HepG2 (cell line): ENCODE measurements at regions not wholly inside any gene's neighbourhood (a gene's known extent, or its start where the extent isn't known, plus 50 kb on each side); places are given as distances from the start of the nearest gene placed in this dataset.

ENCODE experiments used
- ATAC-seq: fragments of 200-7000 bp; cut with Tn5 transposase; 3 replicates; pipeline ENCODE4 v1.9.1; 2020; ENCODE audit warnings: mild to moderate bottlenecking, moderate library complexity
- BruUV-seq: library from RNA; stranded (reverse); fragments of 400-500 nt; replicated peaks from 2 replicates; lab custom pipeline; 2021; lab: Mats Ljungman, UMichigan
- CTCF ChIA-PET: fragments of 300-600 bp; formaldehyde crosslinking; extraction: SDS; loops from one replicate; lab custom pipeline; 2021; ENCODE audit warnings: low total read pairs, inconsistent platforms, low intra/inter-chr PET ratio; lab: Yijun Ruan, JAX
- POLR2A ChIA-PET: fragments of 350-600 bp; sonication (Branson Sonifier 250); formaldehyde crosslinking; loops from one replicate; lab custom pipeline; 2020; ENCODE audit warnings: antibody characterized with exemption, inconsistent platforms; lab: Yijun Ruan, JAX
- DNase-seq: peaks from one replicate; pipeline ENCODE4 v3.0.0-alpha.2; 2015; ENCODE audit warnings: low spot score
- FAIRE-seq: peaks from 3 replicates; lab custom pipeline; 2011; peaks lifted over from hg19 to GRCh38; lab: Jason Lieb, UNC
- H2AFZ ChIP-seq: one replicate; pipeline ENCODE4 v1.6.1; 2011; ENCODE audit warnings: low read length, inconsistent platforms
- H3K27ac ChIP-seq: fragments of 300-600 bp; 3 replicates; pipeline ENCODE4 v1.8.0; 2011; ENCODE audit warnings: mixed run types, mild to moderate bottlenecking, mixed read lengths, low read length, inconsistent platforms; ENCODE audit not compliant: insufficient read depth; ENCODE audit errors: extremely low read length
- H3K27me3 ChIP-seq, 2 experiments: fragments of 200-600 bp in 1 of 2; 2 replicates in 1 of 2; 3 replicates in 1 of 2; pipeline versions ENCODE4 v1.6.0 to v1.8.0; 2011; ENCODE audit warnings: low read length in 2 of 2, mild to moderate bottlenecking in 2 of 2, moderate library complexity in 2 of 2, inconsistent platforms in 1 of 2; ENCODE audit not compliant: insufficient read depth in 2 of 2, control insufficient read depth in 1 of 2
- H3K36me3 ChIP-seq, 2 experiments: fragments of 200-600 bp in 1 of 2; replicated peaks in 1 of 2; 2 replicates in 1 of 2; 3 replicates in 1 of 2; pipeline versions ENCODE4 v1.5.1 to v1.8.0; 2011; ENCODE audit warnings: low read length in 2 of 2, inconsistent platforms in 1 of 2; ENCODE audit not compliant: insufficient read depth in 2 of 2, control insufficient read depth in 1 of 2
- H3K4me1 ChIP-seq: 2 replicates; pipeline ENCODE4 v1.5.1; 2012; ENCODE audit warnings: low read length, inconsistent platforms; ENCODE audit not compliant: insufficient read depth
- H3K4me2 ChIP-seq: 2 replicates; pipeline ENCODE4 v1.6.0; 2011; ENCODE audit warnings: low read depth, low read length, inconsistent platforms
- H3K4me3 ChIP-seq, 3 experiments: fragments of 200-600 bp in 1 of 3; sonication (generic), shearing (Covaris generic) in 1 of 3; replicated peaks in 1 of 3; 2 replicates each; pipeline ENCODE4 v1.5.1; 2011 to 2016; ENCODE audit warnings: low read length in 3 of 3, inconsistent platforms in 2 of 3, low read depth in 2 of 3, mild to moderate bottlenecking in 2 of 3, control low read depth in 1 of 3, mixed read lengths in 1 of 3; ENCODE audit not compliant: insufficient read depth in 1 of 3
- H3K79me2 ChIP-seq: one replicate; pipeline ENCODE4 v1.6.1; 2011; ENCODE audit warnings: low read length, inconsistent platforms; ENCODE audit not compliant: insufficient read depth
- H3K9ac ChIP-seq: 2 replicates; pipeline ENCODE4 v1.6.0; 2011; ENCODE audit warnings: mild to moderate bottlenecking, low read depth, low read length, inconsistent platforms; ENCODE audit not compliant: insufficient read depth
- H3K9me3 ChIP-seq: 2 replicates; pipeline ENCODE4 v1.5.1; 2012; ENCODE audit warnings: mild to moderate bottlenecking, low read length
- H4K20me1 ChIP-seq: 2 replicates; pipeline ENCODE4 v1.6.0; 2011; ENCODE audit warnings: inconsistent platforms, mild to moderate bottlenecking, low read length, moderate library complexity; ENCODE audit not compliant: insufficient read depth
- BRD4 ChIP-seq: sonication (generic); formaldehyde crosslinking; IDR thresholded peaks from 2 replicates; pipeline ENCODE4 v1.4.0; 2020; ENCODE audit warnings: missing genetic modification reagents
- ELF3 ChIP-seq: IDR thresholded peaks from 2 replicates; pipeline ENCODE4 v1.6.1; 2016; ENCODE audit warnings: missing genetic modification reagents, missing compliant biosample characterization
- KAT7 ChIP-seq: IDR thresholded peaks from 2 replicates; pipeline ENCODE4 v1.6.1; 2018; ENCODE audit warnings: borderline replicate concordance, missing compliant biosample characterization
- KMT2B ChIP-seq: IDR thresholded peaks from 2 replicates; pipeline ENCODE4 v1.6.1; 2016; ENCODE audit warnings: missing genetic modification reagents, missing compliant biosample characterization
- NCOA2 ChIP-seq: sonication (generic); formaldehyde crosslinking; IDR thresholded peaks from 2 replicates; pipeline ENCODE4 v1.8.0; 2022; ENCODE audit warnings: inconsistent platforms
- PRDM15 ChIP-seq: sonication (generic); formaldehyde crosslinking; IDR thresholded peaks from 2 replicates; pipeline ENCODE4 v1.4.0; 2020; ENCODE audit warnings: missing genetic modification reagents
- SP5 ChIP-seq: IDR thresholded peaks from 2 replicates; pipeline ENCODE4 v1.6.1; 2016; ENCODE audit warnings: low read depth, borderline replicate concordance
- ZBTB37 ChIP-seq: sonication (generic); formaldehyde crosslinking; IDR thresholded peaks from 2 replicates; pipeline ENCODE4 v1.4.0; 2020; ENCODE audit warnings: mild to moderate bottlenecking, missing genetic modification reagents
- ZC3H13 ChIP-seq: sonication (generic); formaldehyde crosslinking; IDR thresholded peaks from 2 replicates; pipeline ENCODE4 v1.8.1; 2023; ENCODE audit warnings: mild to moderate bottlenecking, missing genetic modification reagents, moderate library complexity
- ZNF24 ChIP-seq: fragments of 450-650 bp; IDR thresholded peaks from 2 replicates; pipeline ENCODE4 v1.6.1; 2017; ENCODE audit warnings: antibody characterized with exemption, mild to moderate bottlenecking
- ZNF251 ChIP-seq: sonication (generic); formaldehyde crosslinking; IDR thresholded peaks from 2 replicates; pipeline ENCODE4 v1.9.0; 2021; ENCODE audit warnings: mild to moderate bottlenecking, missing genetic modification reagents
- ZNF276 ChIP-seq: sonication (generic); formaldehyde crosslinking; IDR thresholded peaks from 2 replicates; pipeline ENCODE4 v1.4.0; 2020; ENCODE audit warnings: mild to moderate bottlenecking, low read depth, missing genetic modification reagents
- ZNF331 ChIP-seq: sonication (generic); formaldehyde crosslinking; IDR thresholded peaks from 2 replicates; pipeline ENCODE4 v1.4.0; 2020; ENCODE audit warnings: missing genetic modification reagents
- ZNF382 ChIP-seq: sonication (generic); formaldehyde crosslinking; IDR thresholded peaks from 2 replicates; pipeline ENCODE4 v1.5.0; 2020; ENCODE audit warnings: missing genetic modification reagents, mild to moderate bottlenecking, borderline replicate concordance
- ZNF558 ChIP-seq: sonication (generic); formaldehyde crosslinking; IDR thresholded peaks from 2 replicates; pipeline ENCODE4 v1.9.0; 2022; ENCODE audit warnings: mild to moderate bottlenecking, missing genetic modification reagents, borderline replicate concordance
- ZNF740 ChIP-seq: sonication (generic); formaldehyde crosslinking; IDR thresholded peaks from 2 replicates; pipeline ENCODE4 v1.4.0; 2020; ENCODE audit warnings: missing genetic modification reagents
- ZNF746 ChIP-seq: sonication (generic); formaldehyde crosslinking; IDR thresholded peaks from 2 replicates; pipeline ENCODE4 v1.8.0; 2022; ENCODE audit warnings: mild to moderate bottlenecking, missing genetic modification reagents
- ZSCAN30 ChIP-seq: sonication (generic); formaldehyde crosslinking; IDR thresholded peaks from 2 replicates; pipeline ENCODE4 v1.5.0; 2020; ENCODE audit warnings: mild to moderate bottlenecking, missing genetic modification reagents
- ZSCAN31 ChIP-seq: sonication (generic); formaldehyde crosslinking; IDR thresholded peaks from 2 replicates; pipeline ENCODE4 v1.5.0; 2020; ENCODE audit warnings: low read depth, mild to moderate bottlenecking, missing genetic modification reagents
- WGBS: methylation state at CpG from one replicate; pipeline ENCODE4 v1.1.6; 2017; ENCODE audit warnings: low lambda C conversion rate; 5-methylcytosine and 5-hydroxymethylcytosine counted together
- in situ Hi-C: cut with HindIII; loops from 2 replicates; pipeline ENCODE4 v1.10.0; 2017; ENCODE audit warnings: low pct_unique_long_range_greater_than_20kb; ENCODE audit not compliant: extremely low pct_ligation_motif_present
- intact Hi-C: fragments of 100-400 bp; cut with micrococcal nuclease; formaldehyde crosslinking; loops from one replicate; pipeline ENCODE4 v1.10.0; 2022; ENCODE audit not compliant: unreplicated experiment

- ChIA-PET CTCF (no interaction called here), POLR2A (no interaction called here)
- WGBS, result 0% methylated on average over 4 of the region's 5 CpGs
- DNase-seq, result no peak
- ATAC-seq, result no peak
- no peak overlapping the region for H3K27ac ChIP-seq
- no peaks in the 10 kb centered on the region for H3K36me3 ChIP-seq
- no peaks in the 10 kb centered on the region for H3K27me3 ChIP-seq
- no peak overlapping the region for H3K4me3 ChIP-seq
- no peaks in the 10 kb centered on the region for H3K4me1 ChIP-seq
- TF ChIP-seq ZSCAN31 (CRISPR knock-in tag) (no peak), ZNF24 (no peak), KAT7 (CRISPR knock-in tag) (no peak), ZNF746 (CRISPR knock-in tag) (no peak), ELF3 (CRISPR knock-in tag) (no peak), BRD4 (no peak), ZC3H13 (CRISPR knock-in tag) (no peak), SP5 (CRISPR knock-in tag) (no peak), ZNF382 (no peak), ZNF251 (no peak), PRDM15 (no peak), ZNF740 (CRISPR knock-in tag) (no peak), ZBTB37 (CRISPR knock-in tag) (no peak), ZNF276 (CRISPR knock-in tag) (no peak), ZSCAN30 (no peak), NCOA2 (CRISPR knock-in tag) (no peak), ZNF331 (CRISPR knock-in tag) (no peak), KMT2B (no peak), ZNF558 (no peak)
- TF ChIP-seq, all 625 proteins: peak for 0
- Histone ChIP-seq H4K20me1 (no peaks in the 10 kb centered on the region), H3K9me3 (peaks cover 93% of the 10 kb centered on the region), H3K4me2 (no peak overlapping the region), H3K79me2 (no peaks in the 10 kb centered on the region), H2AFZ (no peak overlapping the region), H3K9ac (no peak overlapping the region)
- no TSS peak for BruUV-seq
- in situ Hi-C loops, result no loop called here
- intact Hi-C loops, result no loop called here
- FAIRE-seq, result no peak
Observed at GRCh38 chr12:126648074-126648473, 1582.8 kb downstream of the AACS start.
